ENCODE measurements at regions not wholly inside any gene's neighbourhood (a gene's known extent, or its start where the extent isn't known, plus 50 kb on each side); places are given as distances from the start of the nearest gene placed in this dataset.

- intact Hi-C loops (cut with DNase I) = no loop called here
- peak in 30 of 42 donors; percentile 8 to 75 (median 37) for DNase-seq
Measured at GRCh38 chr3:23002836-23003732, 200.0 kb upstream of the UBE2E2 start.

GRCh38 chr3:23003733-23004046 lies 199.4 kb upstream of the UBE2E2 start:
- DNase-seq = no peak
- intact Hi-C loops (cut with DNase I) = no loop called here

GRCh38 chr3:23004971-23005370 lies 198.2 kb upstream of the UBE2E2 start:
- intact Hi-C loops (cut with DNase I) = no loop called here
- no peak for DNase-seq

GRCh38 chr3:23017801-23018200 lies 185.3 kb upstream of the UBE2E2 start:
- DNase-seq = no peak
- intact Hi-C loops (cut with DNase I) = no loop called here

GRCh38 chr3:23019596-23020300 lies 183.4 kb upstream of the UBE2E2 start:
- intact Hi-C loops (cut with DNase I) = no loop called here

GRCh38 chr3:23028294-23028693 lies 174.8 kb upstream of the UBE2E2 start:
- no peak for DNase-seq
- intact Hi-C loops (cut with DNase I) = no loop called here

More at GRCh38 chr3:23019596-23020300, 183.4 kb upstream of the UBE2E2 start:
- DNase-seq = no peak

- intact Hi-C loops (cut with DNase I) = no loop called here
- DNase-seq = no peak
Measured at GRCh38 chr3:23029001-23029400, 174.1 kb upstream of the UBE2E2 start.

GRCh38 chr3:23035927-23036640 lies 167.0 kb upstream of the UBE2E2 start:
- intact Hi-C loops (cut with DNase I) = no loop called here
- DNase-seq = no peak

GRCh38 chr3:23036728-23037127 lies 166.4 kb upstream of the UBE2E2 start:
- intact Hi-C loops (cut with DNase I) = no loop called here
- no peak for DNase-seq

- intact Hi-C loops (cut with DNase I) = no loop called here
- no peak for DNase-seq
Measured at GRCh38 chr3:23038471-23038870, 164.7 kb upstream of the UBE2E2 start.

GRCh38 chr3:23041918-23042696 lies 161.0 kb upstream of the UBE2E2 start:
- DNase-seq = no peak

GRCh38 chr3:23044463-23044862 lies 158.7 kb upstream of the UBE2E2 start:
- no peak for DNase-seq
- intact Hi-C loops (cut with DNase I) = no loop called here

More at GRCh38 chr3:23041918-23042696, 161.0 kb upstream of the UBE2E2 start:
- intact Hi-C loops (cut with DNase I) = no loop called here

GRCh38 chr3:23046536-23046935 lies 156.6 kb upstream of the UBE2E2 start:
- no peak for DNase-seq
- intact Hi-C loops (cut with DNase I) = no loop called here

- no peak for DNase-seq
- intact Hi-C loops (cut with DNase I) = no loop called here
Measured at GRCh38 chr3:23051240-23052140, 151.6 kb upstream of the UBE2E2 start.

GRCh38 chr3:23052208-23052607 lies 150.9 kb upstream of the UBE2E2 start:
- DNase-seq = no peak
- intact Hi-C loops (cut with DNase I) = no loop called here

- DNase-seq = no peak
- intact Hi-C loops (cut with DNase I) = no loop called here
Measured at GRCh38 chr3:23052620-23053019, 150.5 kb upstream of the UBE2E2 start.

- no peak for DNase-seq
- intact Hi-C loops (cut with DNase I) = no loop called here
Measured at GRCh38 chr3:23055733-23056376, 147.3 kb upstream of the UBE2E2 start.

GRCh38 chr3:23062582-23062981 lies 140.5 kb upstream of the UBE2E2 start:
- intact Hi-C loops (cut with DNase I) = no loop called here
- no peak for DNase-seq
